Tibial artery (tissue), 4 donors: ENCODE measurements at regions not wholly inside any gene's neighbourhood (a gene's known extent, or its start where the extent isn't known, plus 50 kb on each side); places are given as distances from the start of the nearest gene placed in this dataset.

Experiments used
- DNase-seq, 2 donors: peaks; one replicate each; pipeline ENCODE4 v3.0.0-alpha.2; 2019
- H3K27ac ChIP-seq, 2 donors: fragments of 200-600 bp; sonication (generic) in 1 of 2; 1 replicate in 1 of 2; 2 replicates in 1 of 2; pipeline ENCODE4 v1.5.1; 2018 to 2019; ENCODE audit warnings: mild to moderate bottlenecking in 1 of 2
- H3K27me3 ChIP-seq, 2 donors: fragments of 200-600 bp; sonication (generic) in 1 of 2; one replicate each; pipeline versions ENCODE4 v1.5.1 to v1.6.0; 2016 to 2019
- H3K36me3 ChIP-seq, 3 donors: fragments of 200-600 bp; sonication (generic) in 2 of 3; one replicate each; pipeline ENCODE4 v1.5.1; 2016 to 2019; ENCODE audit warnings: mild to moderate bottlenecking in 2 of 3
- H3K4me1 ChIP-seq, 4 donors: fragments of 200-600 bp; sonication (generic) in 2 of 4; 1 replicate in 3 of 4; 2 replicates in 1 of 4; pipeline ENCODE4 v1.5.1; 2016 to 2019
- H3K4me3 ChIP-seq, 2 donors: fragments of 200-600 bp; sonication (generic) in 1 of 2; 1 replicate in 1 of 2; 2 replicates in 1 of 2; pipeline ENCODE4 v1.5.1; 2018 to 2019; ENCODE audit warnings: mild to moderate bottlenecking in 2 of 2
- H3K9me3 ChIP-seq, 3 donors: fragments of 200-600 bp; sonication (generic) in 1 of 3; one replicate each; pipeline ENCODE4 v1.5.1; 2016 to 2019
- CTCF ChIP-seq, 2 experiments: fragments of 200-600 bp in 1 of 2; fragments of 450-650 bp in 1 of 2; IDR thresholded peaks; one replicate each; pipeline ENCODE4 v1.5.1; 2017 to 2019; ENCODE audit warnings: antibody characterized with exemption in 2 of 2, mild to moderate bottlenecking in 1 of 2, moderate library complexity in 1 of 2
- intact Hi-C: fragments of 100-400 bp; cut with DNase I; formaldehyde crosslinking; loops from one replicate; pipeline ENCODE4 v1.15.0; 2023; ENCODE audit warnings: low total_unique reads

DNA sequence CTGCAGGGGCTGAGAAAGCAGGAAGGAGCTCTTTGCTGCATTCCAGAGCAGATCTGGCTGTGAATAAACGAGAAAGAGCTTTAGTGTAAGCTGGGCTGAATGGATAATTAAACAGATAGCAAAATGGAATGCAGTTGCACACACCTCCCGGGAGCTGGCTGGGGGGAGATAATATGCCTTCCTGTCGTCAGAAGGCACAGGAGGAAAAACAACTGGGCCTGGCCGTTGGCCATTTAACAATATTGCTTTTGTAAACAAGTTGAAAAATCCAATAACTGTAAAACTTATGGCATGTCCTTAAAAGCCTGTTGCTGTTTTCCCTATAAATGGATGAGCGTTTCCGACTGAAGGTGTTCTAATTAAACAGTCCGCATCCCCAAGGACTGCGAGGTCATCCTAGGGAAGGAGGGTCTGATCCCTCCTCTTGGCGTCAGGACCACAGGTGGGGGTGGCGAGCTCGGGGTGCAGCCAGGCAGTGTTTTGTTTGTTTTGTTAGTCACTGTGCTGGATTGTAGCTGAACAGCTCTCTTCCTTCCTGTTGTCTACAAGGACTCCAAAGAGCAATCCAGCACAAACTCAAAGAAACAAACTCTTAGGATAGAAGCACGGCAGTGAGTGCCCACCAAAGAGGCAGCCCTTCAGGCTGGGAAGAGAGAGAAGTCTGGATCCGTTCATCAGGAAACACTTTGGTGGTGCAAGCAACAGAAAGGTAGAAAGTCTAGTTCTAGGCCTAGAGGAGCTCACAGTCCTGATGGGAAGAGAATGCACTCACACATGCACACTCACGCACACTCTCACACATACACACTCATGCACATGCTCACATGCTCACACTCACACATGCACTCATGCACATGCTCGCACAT is 133.4 kb upstream of the SMAD3 start:
- Histone ChIP-seq H3K4me3 (no peak overlapping the region), H3K27ac (no peak overlapping the region), H3K4me1 (peaks cover 0 to 23% (median 14%) of the 10 kb centered on the region in 4 donors), H3K36me3 (no peaks in the 10 kb centered on the region), H3K9me3 (no peaks in the 10 kb centered on the region), H3K27me3 (no peaks in the 10 kb centered on the region)
- TF ChIP-seq CTCF (IDR thresholded peaks at IDR 0.05), result no peak
- DNase-seq, result peak; percentile 19 to 32
- intact Hi-C loops, result no loop called here

DNA sequence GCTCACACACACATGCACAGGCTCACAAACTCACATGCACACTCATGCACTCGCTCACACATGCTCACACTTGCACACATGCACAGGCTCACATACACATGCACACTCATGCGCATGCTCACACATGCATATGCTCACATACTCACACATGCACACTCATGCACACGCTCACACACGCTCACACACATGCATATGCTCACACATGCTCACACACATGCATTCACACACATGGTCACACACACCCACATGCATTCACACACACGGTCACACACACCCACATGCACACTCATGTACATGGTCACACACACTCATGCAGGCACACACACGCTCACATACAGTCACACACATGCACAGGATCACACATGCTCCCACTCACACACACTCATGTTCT is 132.8 kb upstream of the SMAD3 start:
- peak in 1 of 2 donors; percentile 51 for DNase-seq
- no peaks in the 10 kb centered on the region for H3K36me3 ChIP-seq
- TF ChIP-seq CTCF (IDR thresholded peaks at IDR 0.05), result no peak
- H3K9me3 ChIP-seq, result peaks cover 0 to 5% (median under 1%) of the 10 kb centered on the region in 3 donors
- H3K4me1 ChIP-seq, result peaks cover 0 to 23% (median 14%) of the 10 kb centered on the region in 4 donors
- intact Hi-C loops, result no loop called here
- H3K4me3 ChIP-seq, result no peak overlapping the region
- H3K27me3 ChIP-seq, result no peaks in the 10 kb centered on the region
- H3K27ac ChIP-seq, result no peak overlapping the region

DNA sequence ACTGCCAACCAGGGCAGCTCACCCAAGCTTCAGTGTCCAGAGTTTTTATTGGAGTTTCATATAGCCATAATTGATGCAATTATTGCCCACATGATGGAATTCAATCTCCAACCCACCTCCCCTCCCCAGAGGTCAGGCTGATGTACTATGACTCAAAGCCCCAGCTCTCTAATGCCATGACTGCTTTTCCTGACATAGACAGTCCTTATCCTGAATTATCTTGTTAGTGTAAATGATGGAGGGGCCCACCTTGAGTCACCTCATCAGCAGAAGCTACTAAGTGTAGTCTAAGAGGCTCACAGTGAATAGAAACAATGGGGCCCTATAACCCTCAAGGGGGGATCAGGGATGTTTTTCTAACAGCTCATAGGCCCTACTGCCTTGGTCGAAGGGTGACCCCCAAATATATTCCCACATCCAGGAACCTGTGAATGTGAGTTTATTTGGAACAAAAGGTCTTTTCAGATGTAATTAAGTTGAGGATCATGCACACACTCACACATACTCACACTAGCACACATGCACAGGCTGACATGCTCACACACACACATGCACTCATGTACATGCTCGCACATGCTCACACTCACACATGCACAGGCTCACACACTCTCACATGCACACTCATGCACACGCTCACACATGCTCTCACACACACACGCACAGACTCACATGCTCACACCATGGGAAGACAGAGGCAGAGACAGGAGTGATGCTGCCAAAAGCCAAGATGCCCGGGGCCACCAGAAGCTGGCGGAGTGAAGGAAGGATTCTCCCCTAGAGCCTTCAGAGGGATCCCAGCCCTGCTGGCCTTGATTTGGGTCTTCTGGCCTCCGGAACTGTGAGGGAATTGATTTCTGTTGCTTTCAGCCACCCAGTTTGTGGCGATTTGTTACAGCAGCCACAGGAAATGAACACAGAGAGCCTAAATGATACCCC is 131.2 kb upstream of the SMAD3 start:
- DNase-seq, result peak; percentile 10 to 12
- Histone ChIP-seq H3K9me3 (peaks cover 0 to 6% (median 4%) of the 10 kb centered on the region in 3 donors), H3K27me3 (no peaks in the 10 kb centered on the region), H3K27ac (no peak overlapping the region), H3K36me3 (no peaks in the 10 kb centered on the region), H3K4me3 (no peak overlapping the region), H3K4me1 (peaks cover 0 to 23% (median 14%) of the 10 kb centered on the region in 4 donors)
- intact Hi-C loops, result no loop called here
- no peak for TF ChIP-seq CTCF (IDR thresholded peaks at IDR 0.05)

GRCh38 chr15:66934868-66935520 is 130.4 kb upstream of the SMAD3 start:
- peaks cover 0 to 23% (median 14%) of the 10 kb centered on the region in 4 donors for H3K4me1 ChIP-seq
- intact Hi-C loops, result no loop called here
- H3K9me3 ChIP-seq, result peaks cover 0 to 6% (median 4%) of the 10 kb centered on the region in 3 donors
- TF ChIP-seq CTCF (IDR thresholded peaks at IDR 0.05), result no peak
- H3K27me3 ChIP-seq, result no peaks in the 10 kb centered on the region
- no peak overlapping the region for H3K27ac ChIP-seq
- DNase-seq, result peak; percentile 19 to 43
- no peaks in the 10 kb centered on the region for H3K36me3 ChIP-seq
- no peak overlapping the region for H3K4me3 ChIP-seq

DNA sequence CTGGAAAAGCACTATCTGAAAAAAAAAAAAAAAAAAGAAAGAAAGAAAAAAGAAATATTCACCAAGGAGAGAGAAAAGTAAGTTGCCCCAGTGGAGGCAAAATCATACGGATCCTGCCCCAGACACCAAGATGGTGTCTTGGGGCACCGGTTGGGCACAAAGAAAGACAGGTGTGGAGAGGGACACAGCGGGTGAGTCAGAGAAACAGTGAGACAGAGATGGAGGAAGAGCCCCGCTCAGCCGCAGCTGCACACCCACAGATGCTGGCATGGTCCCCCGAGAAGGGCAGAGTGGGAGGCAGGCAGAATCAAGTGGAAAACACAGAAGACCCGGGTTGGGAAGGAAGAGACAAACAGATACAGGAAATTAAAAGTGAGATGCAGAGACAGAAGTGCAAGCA is 129.7 kb upstream of the SMAD3 start:
- Histone ChIP-seq H3K27ac (no peak overlapping the region), H3K4me3 (peak overlapping the region; percentile 47 to 53), H3K4me1 (peaks cover 0 to 23% (median 14%) of the 10 kb centered on the region in 4 donors), H3K36me3 (no peaks in the 10 kb centered on the region), H3K9me3 (peaks cover 0 to 6% (median 4%) of the 10 kb centered on the region in 3 donors), H3K27me3 (no peaks in the 10 kb centered on the region)
- no peak for TF ChIP-seq CTCF (IDR thresholded peaks at IDR 0.05)
- peak in 1 of 2 donors; percentile 14 for DNase-seq
- intact Hi-C loops, result no loop called here
